GM12878 (cell line): ENCODE measurements at regions not wholly inside any gene's neighbourhood (a gene's known extent, or its start where the extent isn't known, plus 50 kb on each side); places are given as distances from the start of the nearest gene placed in this dataset.

ENCODE experiments used
- ATAC-seq: fragments of 200-7000 bp; cut with Tn5 transposase; 3 replicates; pipeline ENCODE4 v1.9.1; 2020; ENCODE audit warnings: mild to moderate bottlenecking, moderate library complexity
- BruUV-seq: library from RNA; stranded (reverse); fragments of 400-500 nt; replicated peaks from 2 replicates; lab custom pipeline; 2021; lab: Mats Ljungman, UMichigan
- CTCF ChIA-PET: fragments of 300-600 bp; sonication (Branson Sonifier 250); formaldehyde crosslinking; extraction: SDS; loops from one replicate; lab custom pipeline; 2021; ENCODE audit warnings: inconsistent platforms; lab: Yijun Ruan, JAX
- POLR2A ChIA-PET: fragments of 350-600 bp; formaldehyde crosslinking; extraction: SDS; loops from one replicate; lab custom pipeline; 2021; ENCODE audit warnings: inconsistent platforms; lab: Charles Lee
- RAD21 ChIA-PET: fragments of 300-600 bp; sonication (Branson Sonifier 250); formaldehyde crosslinking; loops from one replicate; lab custom pipeline; 2023; ENCODE audit warnings: antibody characterized with exemption; ENCODE audit not compliant: unreplicated experiment; lab: Charles Lee
- SMC1A ChIA-PET: fragments of 300-600 bp; sonication (Branson Sonifier 250); formaldehyde crosslinking; loops from one replicate; lab custom pipeline; 2023; ENCODE audit not compliant: unreplicated experiment, uncharacterized antibody; lab: Charles Lee
- DNase-seq: peaks from one replicate; pipeline ENCODE4 v3.0.0-alpha.2; 2011; ENCODE audit warnings: low read depth, low spot score
- FAIRE-seq: peaks from 3 replicates; lab custom pipeline; 2011; peaks lifted over from hg19 to GRCh38; lab: Jason Lieb, UNC
- H2AFZ ChIP-seq: 2 replicates; pipeline ENCODE4 v1.6.0; 2011; ENCODE audit warnings: low read depth, low read length, control low read depth; ENCODE audit not compliant: control insufficient read depth
- H3K27ac ChIP-seq: 2 replicates; pipeline ENCODE4 v1.5.1; 2011; ENCODE audit warnings: control low read depth; ENCODE audit not compliant: control insufficient read depth, insufficient read depth
- H3K27me3 ChIP-seq, 2 experiments: replicated peaks in 1 of 2; 2 replicates each; pipeline versions ENCODE4 v1.6.0 to v1.6.1; 2011; ENCODE audit warnings: low read length in 1 of 2; ENCODE audit not compliant: control insufficient read depth in 2 of 2, insufficient read depth in 2 of 2
- H3K36me3 ChIP-seq, 2 experiments: 2 replicates each; pipeline ENCODE4 v1.5.1; 2011; ENCODE audit warnings: low read length in 1 of 2; ENCODE audit not compliant: control insufficient read depth in 2 of 2, insufficient read depth in 2 of 2
- H3K4me1 ChIP-seq: 2 replicates; pipeline ENCODE4 v1.6.1; 2011; ENCODE audit warnings: mild to moderate bottlenecking, low read length, moderate library complexity, mixed read lengths; ENCODE audit not compliant: control insufficient read depth, insufficient read depth
- H3K4me2 ChIP-seq: 2 replicates; pipeline ENCODE4 v1.6.0; 2011; ENCODE audit warnings: control low read depth; ENCODE audit not compliant: control insufficient read depth, insufficient read depth
- H3K4me3 ChIP-seq: fragments of 200-600 bp; sonication (generic); 2 replicates; pipeline ENCODE4 v1.5.1; 2016
- H3K79me2 ChIP-seq: 2 replicates; pipeline ENCODE4 v1.6.0; 2011; ENCODE audit warnings: low read length; ENCODE audit not compliant: control insufficient read depth, insufficient read depth
- H3K9ac ChIP-seq: 2 replicates; pipeline ENCODE4 v1.8.0; 2011; ENCODE audit warnings: low read length, control low read depth, mixed read lengths; ENCODE audit not compliant: control insufficient read depth, insufficient read depth
- H3K9me3 ChIP-seq: replicated peaks from 3 replicates; pipeline ENCODE4 v1.5.1; 2011; ENCODE audit warnings: mild to moderate bottlenecking, low read length; ENCODE audit not compliant: control insufficient read depth, insufficient read depth
- H4K20me1 ChIP-seq: 2 replicates; pipeline ENCODE4 v1.6.0; 2011; ENCODE audit not compliant: control insufficient read depth, insufficient read depth
- CHD4 ChIP-seq: fragments of 200-600 bp; sonication (generic); IDR thresholded peaks from 2 replicates; pipeline ENCODE4 v1.6.1; 2016; ENCODE audit warnings: mild to moderate bottlenecking
- IKZF2 ChIP-seq, 2 experiments: fragments of 450-650 bp; IDR thresholded peaks; 2 replicates each; pipeline ENCODE4 v1.6.1; 2017; ENCODE audit warnings: mild to moderate bottlenecking in 2 of 2, moderate library complexity in 2 of 2
- JUND ChIP-seq: IDR thresholded peaks from 2 replicates; pipeline ENCODE4 v1.6.1; 2012; ENCODE audit warnings: low read depth, mild to moderate bottlenecking, low read length, improper control_type of control experiment, moderate library complexity
- NBN ChIP-seq: fragments of 450-650 bp; IDR thresholded peaks from 2 replicates; pipeline ENCODE4 v1.6.1; 2016
- NFXL1 ChIP-seq: fragments of 450-650 bp; IDR thresholded peaks from 2 replicates; pipeline ENCODE4 v1.6.1; 2017; ENCODE audit warnings: antibody characterized with exemption, mild to moderate bottlenecking, borderline replicate concordance
- NFYB ChIP-seq: IDR thresholded peaks from 2 replicates; pipeline ENCODE4 v1.6.1; 2011; ENCODE audit warnings: low read depth, mild to moderate bottlenecking, low read length, improper control_type of control experiment, moderate library complexity; ENCODE audit not compliant: insufficient read depth
- POLR2AphosphoS5 ChIP-seq: IDR thresholded peaks from 2 replicates; pipeline ENCODE4 v1.6.1; 2011; ENCODE audit warnings: mild to moderate bottlenecking, low read length, inconsistent platforms
- RUNX3 ChIP-seq: IDR thresholded peaks from 2 replicates; pipeline ENCODE4 v1.6.1; 2012; ENCODE audit warnings: low read length, inconsistent platforms
- SMAD5 ChIP-seq: IDR thresholded peaks from 2 replicates; pipeline ENCODE4 v1.6.1; 2016; ENCODE audit warnings: antibody characterized with exemption, low read depth
- STAT1 ChIP-seq: fragments of 450-650 bp; conservative IDR thresholded peaks from 2 replicates; pipeline ENCODE4 v1.6.1; 2014; ENCODE audit warnings: antibody characterized with exemption, mild to moderate bottlenecking
- ZBTB11 ChIP-seq: fragments of 450-650 bp; formaldehyde crosslinking; IDR thresholded peaks from 2 replicates; pipeline ENCODE4 v1.5.0; 2022; ENCODE audit warnings: mild to moderate bottlenecking, missing genetic modification characterization
- ZBTB40 ChIP-seq: fragments of 450-650 bp; IDR thresholded peaks from 2 replicates; pipeline ENCODE4 v1.6.1; 2016; ENCODE audit warnings: mild to moderate bottlenecking, moderate library complexity, borderline replicate concordance
- ZNF274 ChIP-seq: IDR thresholded peaks from one replicate; pipeline ENCODE4 v1.8.0; 2011; ENCODE audit not compliant: insufficient read length, insufficient read depth
- WGBS: methylation state at CpG from one replicate; pipeline ENCODE4 v1.1.6; 2016; ENCODE audit warnings: low lambda C conversion rate; ENCODE audit not compliant: insufficient replicate concordance, insufficient coverage; ENCODE audit errors: missing lambda C conversion rate; 5-methylcytosine and 5-hydroxymethylcytosine counted together
- in situ Hi-C: fragments of 300-500 bp; cut with MboI; formaldehyde crosslinking; loops from 9 replicates; pipeline ENCODE4 v1.14.3; 2018; ENCODE audit warnings: mixed read lengths
- intact Hi-C: fragments of 100-400 bp; cut with micrococcal nuclease; formaldehyde crosslinking; loops from one replicate; pipeline ENCODE4 v1.14.2; 2022; ENCODE audit not compliant: unreplicated experiment

DNA sequence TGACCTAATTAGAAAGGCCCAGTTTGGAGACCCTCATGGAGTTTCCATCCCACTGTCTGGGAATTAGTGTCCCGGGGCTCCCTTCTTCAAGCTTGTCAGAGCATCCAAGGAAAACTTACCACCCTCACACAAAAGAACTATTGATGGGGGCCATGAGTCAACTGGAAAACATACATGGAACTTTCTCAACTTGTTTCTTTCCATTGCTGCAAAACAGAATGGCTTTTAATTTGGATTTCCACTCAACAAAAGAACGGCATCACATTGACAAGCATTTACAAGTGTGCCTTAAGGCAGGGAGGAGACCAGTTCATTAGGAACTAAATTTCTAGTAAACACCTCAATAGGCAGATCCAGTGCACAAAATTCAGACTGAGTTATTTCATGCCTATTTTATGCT is 289.1 kb upstream of the PREP start:
- Histone ChIP-seq H3K9me3 (peaks cover 15% of the 10 kb centered on the region), H3K27me3 (no peaks in the 10 kb centered on the region), H2AFZ (no peak overlapping the region), H3K4me3 (no peak overlapping the region), H4K20me1 (no peaks in the 10 kb centered on the region), H3K36me3 (no peaks in the 10 kb centered on the region), H3K4me2 (no peak overlapping the region), H3K4me1 (no peaks in the 10 kb centered on the region), H3K9ac (no peak overlapping the region)
- SMC1A ChIA-PET = interaction anchor here (0.9 to 1.4 kb wide), 2 partner anchors 19 to 62 kb away, joined by 3 to 4 read pairs; no protein-coding TSS in a partner anchor
- in situ Hi-C loops (no loop called here), intact Hi-C loops (no loop called here)
- POLR2A ChIA-PET = no interaction called here
- WGBS = 35% methylated on average over 2 of the region's 2 CpGs
- DNase-seq = no peak
- RAD21 ChIA-PET = interaction anchor here (1.4 kb wide), 1 partner anchor 15 kb away, joined by 5 read pairs; no protein-coding TSS in a partner anchor
- no peak for ATAC-seq
- CTCF ChIA-PET = interaction anchor here (0.9 kb wide), 1 partner anchor 20 kb away, joined by 3 read pairs; no protein-coding TSS in a partner anchor
- no peak for TF ChIP-seq ZNF274
- TF ChIP-seq JUND = no peak
- TF ChIP-seq RUNX3 = no peak
- TF ChIP-seq NFYB = no peak
- TF ChIP-seq, all 136 proteins: peak for 0
- no peak overlapping the region for H3K27ac ChIP-seq
- no TSS peak for BruUV-seq
- no peak for FAIRE-seq
- no peaks in the 10 kb centered on the region for H3K79me2 ChIP-seq

DNA sequence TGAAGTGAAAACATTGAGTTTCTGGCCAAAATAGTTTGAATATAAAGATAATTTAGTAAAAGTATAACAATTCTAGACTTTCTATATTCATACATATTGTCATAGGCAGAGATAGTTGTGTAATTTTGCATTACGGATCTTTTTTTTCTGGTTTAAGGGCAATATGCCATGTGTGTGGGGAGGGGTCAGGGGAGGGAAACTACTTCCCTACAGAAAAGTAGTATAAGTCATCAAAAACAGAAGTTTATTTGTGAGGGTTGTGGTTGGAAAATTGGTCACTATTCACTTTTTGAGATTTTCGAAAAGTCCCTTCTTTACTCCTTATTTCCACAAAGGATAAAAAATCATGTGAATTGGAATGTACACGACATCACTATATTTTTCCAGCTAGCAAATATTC is 288.2 kb upstream of the PREP start:
- FAIRE-seq = no peak
- H3K4me2 ChIP-seq = no peak overlapping the region
- CTCF ChIA-PET = no interaction called here
- 63% methylated on average over 3 of the region's 3 CpGs for WGBS
- SMC1A ChIA-PET = no interaction called here
- no TSS peak for BruUV-seq
- no peaks in the 10 kb centered on the region for H3K79me2 ChIP-seq
- H3K36me3 ChIP-seq = no peaks in the 10 kb centered on the region
- DNase-seq = no peak
- H3K9me3 ChIP-seq = peaks cover 18% of the 10 kb centered on the region
- in situ Hi-C loops (no loop called here), intact Hi-C loops (no loop called here)
- POLR2A ChIA-PET = no interaction called here
- H3K9ac ChIP-seq = no peak overlapping the region
- no peak for ATAC-seq
- no peaks in the 10 kb centered on the region for H4K20me1 ChIP-seq
- RAD21 ChIA-PET = no interaction called here
- no peak overlapping the region for H3K27ac ChIP-seq
- no peak overlapping the region for H3K4me3 ChIP-seq
- H3K27me3 ChIP-seq = no peaks in the 10 kb centered on the region
- H2AFZ ChIP-seq = no peak overlapping the region
- no peaks in the 10 kb centered on the region for H3K4me1 ChIP-seq
- TF ChIP-seq STAT1 (no peak), SMAD5 (no peak), ZBTB40 (no peak), NFXL1 (no peak), CHD4 (no peak), NBN (no peak), IKZF2 (IDR thresholded peaks at IDR 0.05) (no peak), POLR2AphosphoS5 (no peak), ZBTB11 (CRISPR knock-in tag) (no peak)
